A549 (cell line): ENCODE measurements at regions not wholly inside any gene's neighbourhood (a gene's known extent, or its start where the extent isn't known, plus 50 kb on each side); places are given as distances from the start of the nearest gene placed in this dataset.

ENCODE experiments used
- ATAC-seq, 2 experiments: fragments of 200-7000 bp in 1 of 2; fragments of >200 bp in 1 of 2; cut with Nextera tagmentation in 1 of 2; cut with Tn5 transposase in 1 of 2; 3 replicates each; pipeline versions ENCODE4 v1.8.0 to v1.9.1; 2018 to 2020; ENCODE audit warnings: mild to moderate bottlenecking in 1 of 2, moderate library complexity in 1 of 2
- CTCF ChIA-PET: fragments of 300-600 bp; sonication (Branson Sonifier 250); formaldehyde crosslinking; extraction: SDS; loops from one replicate; lab custom pipeline; 2021; ENCODE audit warnings: antibody characterized with exemption, inconsistent platforms; lab: Yijun Ruan, JAX
- POLR2A ChIA-PET: fragments of 350-600 bp; formaldehyde crosslinking; extraction: SDS; loops from one replicate; lab custom pipeline; 2021; ENCODE audit warnings: antibody characterized with exemption, inconsistent platforms; lab: Yijun Ruan, JAX
- DNase-seq, 2 experiments: peaks; one replicate each; pipeline versions ENCODE4 v3.0.0 to v3.0.0-alpha.2; 2011 to 2016; ENCODE audit warnings: low read depth in 1 of 2, low spot score in 1 of 2
- FAIRE-seq: peaks from 2 replicates; lab custom pipeline; 2011; peaks lifted over from hg19 to GRCh38; lab: Jason Lieb, UNC
- H3K27ac ChIP-seq, 2 experiments: fragments of >200 bp; sonication (Bioruptor Twin); formaldehyde crosslinking; 3 replicates each; pipeline ENCODE4 v1.5.1; 2016 to 2017
- H3K4me1 ChIP-seq: fragments of >200 bp; sonication (Bioruptor Twin); formaldehyde crosslinking; 3 replicates; pipeline ENCODE4 v1.6.1; 2016
- H3K4me2 ChIP-seq: fragments of >200 bp; sonication (Bioruptor Twin); formaldehyde crosslinking; 3 replicates; pipeline ENCODE4 v1.6.1; 2016
- H3K4me3 ChIP-seq: fragments of >200 bp; sonication (Bioruptor Twin); formaldehyde crosslinking; 3 replicates; pipeline ENCODE4 v1.5.1; 2016
- H3K9me3 ChIP-seq: fragments of >200 bp; sonication (Bioruptor Twin); formaldehyde crosslinking; 3 replicates; pipeline ENCODE4 v1.6.1; 2016
- BHLHE40 ChIP-seq: IDR thresholded peaks from 2 replicates; pipeline ENCODE4 v1.6.1; 2012; ENCODE audit warnings: low read depth, low read length, inconsistent platforms
- EP300 ChIP-seq, 2 experiments: fragments of >200 bp; sonication (Bioruptor Twin); formaldehyde crosslinking; IDR thresholded peaks; 2 replicates in 1 of 2; 3 replicates in 1 of 2; pipeline ENCODE4 v1.6.1; 2016 to 2017
- ESRRA ChIP-seq: fragments of 150-350 bp; IDR thresholded peaks from 2 replicates; pipeline ENCODE4 v1.6.1; 2014; ENCODE audit warnings: mild to moderate bottlenecking, low read length, borderline replicate concordance
- FOSB ChIP-seq: fragments of 250-450 bp; sonication (Bioruptor Pico); IDR thresholded peaks from 2 replicates; pipeline ENCODE4 v1.5.0; 2020; ENCODE audit warnings: mild to moderate bottlenecking, moderate library complexity
- FOSL2 ChIP-seq, 2 experiments: fragments of 450-650 bp in 1 of 2; fragments of >200 bp in 1 of 2; sonication (Bioruptor Twin) in 1 of 2; formaldehyde crosslinking; IDR thresholded peaks; 2 replicates each; pipeline versions ENCODE4 v1.5.0 to v1.6.1; 2016 to 2020; ENCODE audit warnings: mild to moderate bottlenecking in 1 of 2, moderate library complexity in 1 of 2
- GATA3 ChIP-seq: IDR thresholded peaks from 2 replicates; pipeline ENCODE4 v1.6.1; 2012; ENCODE audit warnings: borderline replicate concordance
- HEYL ChIP-seq: fragments of 250-450 bp; sonication (Bioruptor Pico); IDR thresholded peaks from 2 replicates; pipeline ENCODE4 v1.8.0; 2021; ENCODE audit warnings: mild to moderate bottlenecking, moderate library complexity
- HOXB13 ChIP-seq: fragments of 250-450 bp; sonication (Bioruptor Pico); IDR thresholded peaks from 2 replicates; pipeline ENCODE4 v1.5.0; 2020; ENCODE audit warnings: low read depth, mild to moderate bottlenecking, moderate library complexity
- JUN ChIP-seq, 2 experiments: fragments of >200 bp; sonication (Bioruptor Twin); formaldehyde crosslinking; IDR thresholded peaks; 2 replicates in 1 of 2; 3 replicates in 1 of 2; pipeline ENCODE4 v1.6.1; 2016 to 2017
- JUNB ChIP-seq: fragments of >200 bp; sonication (Bioruptor Twin); formaldehyde crosslinking; IDR thresholded peaks from 2 replicates; pipeline ENCODE4 v1.6.1; 2016
- KDM1A ChIP-seq: fragments of 200-600 bp; sonication (generic); IDR thresholded peaks from 2 replicates; pipeline ENCODE4 v1.6.1; 2016; ENCODE audit warnings: low read depth, mild to moderate bottlenecking
- KDM5A ChIP-seq: fragments of 200-600 bp; sonication (generic); IDR thresholded peaks from 2 replicates; pipeline ENCODE4 v1.6.1; 2016; ENCODE audit warnings: antibody characterized with exemption, mild to moderate bottlenecking
- MAZ ChIP-seq: fragments of 150-350 bp; IDR thresholded peaks from 2 replicates; pipeline ENCODE4 v1.6.1; 2014; ENCODE audit warnings: antibody characterized with exemption, low read depth, low read length, borderline replicate concordance
- POLR2A ChIP-seq: IDR thresholded peaks from 2 replicates; pipeline ENCODE4 v1.6.1; 2012; ENCODE audit warnings: mild to moderate bottlenecking, low read length
- POLR2AphosphoS2 ChIP-seq: conservative IDR thresholded peaks from 2 replicates; pipeline ENCODE4 v1.6.1; 2012; ENCODE audit warnings: low read length, improper control_type of control experiment, inconsistent platforms
- RCOR1 ChIP-seq: fragments of 150-350 bp; IDR thresholded peaks from 2 replicates; pipeline ENCODE4 v1.6.1; 2014; ENCODE audit warnings: antibody characterized with exemption, low read length, low read depth
- RNF2 ChIP-seq: fragments of 200-600 bp; sonication (generic); IDR thresholded peaks from 2 replicates; pipeline ENCODE4 v1.6.1; 2016; ENCODE audit warnings: low read depth, mild to moderate bottlenecking, antibody characterized with exemption, moderate library complexity, borderline replicate concordance
- TFCP2L1 ChIP-seq: fragments of 250-450 bp; sonication (Bioruptor Pico); IDR thresholded peaks from 2 replicates; pipeline ENCODE4 v1.5.0; 2021; ENCODE audit warnings: mild to moderate bottlenecking
- TP53 ChIP-seq: fragments of 250-450 bp; sonication (Bioruptor Pico); IDR thresholded peaks from 2 replicates; pipeline ENCODE4 v1.5.0; 2021; ENCODE audit warnings: mild to moderate bottlenecking, moderate library complexity
- ZNF302 ChIP-seq: fragments of 250-450 bp; sonication (Bioruptor Pico); IDR thresholded peaks from 2 replicates; pipeline ENCODE4 v1.9.0; 2021; ENCODE audit warnings: inconsistent platforms, mild to moderate bottlenecking, moderate library complexity
- WGBS: methylation state at CpG from one replicate; pipeline ENCODE4 v1.1.6; 2017; ENCODE audit errors: missing lambda C conversion rate; 5-methylcytosine and 5-hydroxymethylcytosine counted together
- TF ChIP-seq, protein P1 (sequence below): fragments of 250-450 bp; sonication (Bioruptor Pico); IDR thresholded peaks from 2 replicates; pipeline ENCODE4 v1.5.0; 2021; ENCODE audit warnings: mild to moderate bottlenecking, moderate library complexity, borderline replicate concordance
- TF ChIP-seq, protein P2 (sequence below): fragments of 150-350 bp; IDR thresholded peaks from 2 replicates; pipeline ENCODE4 v1.6.1; 2014; ENCODE audit warnings: low read depth, mild to moderate bottlenecking, low read length
- TF ChIP-seq, protein P3 (sequence below): fragments of 200-600 bp; sonication (generic); IDR thresholded peaks from 2 replicates; pipeline ENCODE4 v1.6.1; 2016; ENCODE audit warnings: antibody characterized with exemption, mild to moderate bottlenecking, moderate library complexity
- TF ChIP-seq, protein P4 (sequence below): IDR thresholded peaks from 2 replicates; pipeline ENCODE4 v1.6.1; 2012

GRCh38 chr5:178063277-178063676, 50.1 kb upstream of the N4BP3 start:
- H3K9me3 ChIP-seq, result no peaks in the 10 kb centered on the region
- H3K4me2 ChIP-seq, result no peak overlapping the region
- WGBS, result 73% methylated on average over 3 of the region's 3 CpGs
- H3K4me1 ChIP-seq, result no peaks in the 10 kb centered on the region
- ATAC-seq (no peak), DNase-seq (no peak), FAIRE-seq (no peak)
- POLR2A ChIA-PET, result no interaction called here
- CTCF ChIA-PET, result interaction anchor here (1.2 to 3.5 kb wide), 4 partner anchors 13 to 456 kb away, joined by 3 to 27 read pairs (median 14); no protein-coding TSS in a partner anchor
- TF ChIP-seq KDM5A (no peak), GATA3 (no peak), ESRRA (no peak), RNF2 (no peak), TP53 (no peak), EP300 (IDR thresholded peaks at IDR 0.05) (no peak), HOXB13 (no peak)
- TF ChIP-seq, protein P1, sequence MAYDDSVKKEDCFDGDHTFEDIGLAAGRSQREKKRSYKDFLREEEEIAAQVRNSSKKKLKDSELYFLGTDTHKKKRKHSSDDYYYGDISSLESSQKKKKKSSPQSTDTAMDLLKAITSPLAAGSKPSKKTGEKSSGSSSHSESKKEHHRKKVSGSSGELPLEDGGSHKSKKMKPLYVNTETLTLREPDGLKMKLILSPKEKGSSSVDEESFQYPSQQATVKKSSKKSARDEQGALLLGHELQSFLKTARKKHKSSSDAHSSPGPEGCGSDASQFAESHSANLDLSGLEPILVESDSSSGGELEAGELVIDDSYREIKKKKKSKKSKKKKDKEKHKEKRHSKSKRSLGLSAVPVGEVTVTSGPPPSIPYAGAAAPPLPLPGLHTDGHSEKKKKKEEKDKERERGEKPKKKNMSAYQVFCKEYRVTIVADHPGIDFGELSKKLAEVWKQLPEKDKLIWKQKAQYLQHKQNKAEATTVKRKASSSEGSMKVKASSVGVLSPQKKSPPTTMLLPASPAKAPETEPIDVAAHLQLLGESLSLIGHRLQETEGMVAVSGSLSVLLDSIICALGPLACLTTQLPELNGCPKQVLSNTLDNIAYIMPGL (CRISPR knock-in tag), result no peak
- TF ChIP-seq, all 56 proteins: peak for 0
- Histone ChIP-seq H3K27ac (no peak overlapping the region), H3K4me3 (no peak overlapping the region)

DNA sequence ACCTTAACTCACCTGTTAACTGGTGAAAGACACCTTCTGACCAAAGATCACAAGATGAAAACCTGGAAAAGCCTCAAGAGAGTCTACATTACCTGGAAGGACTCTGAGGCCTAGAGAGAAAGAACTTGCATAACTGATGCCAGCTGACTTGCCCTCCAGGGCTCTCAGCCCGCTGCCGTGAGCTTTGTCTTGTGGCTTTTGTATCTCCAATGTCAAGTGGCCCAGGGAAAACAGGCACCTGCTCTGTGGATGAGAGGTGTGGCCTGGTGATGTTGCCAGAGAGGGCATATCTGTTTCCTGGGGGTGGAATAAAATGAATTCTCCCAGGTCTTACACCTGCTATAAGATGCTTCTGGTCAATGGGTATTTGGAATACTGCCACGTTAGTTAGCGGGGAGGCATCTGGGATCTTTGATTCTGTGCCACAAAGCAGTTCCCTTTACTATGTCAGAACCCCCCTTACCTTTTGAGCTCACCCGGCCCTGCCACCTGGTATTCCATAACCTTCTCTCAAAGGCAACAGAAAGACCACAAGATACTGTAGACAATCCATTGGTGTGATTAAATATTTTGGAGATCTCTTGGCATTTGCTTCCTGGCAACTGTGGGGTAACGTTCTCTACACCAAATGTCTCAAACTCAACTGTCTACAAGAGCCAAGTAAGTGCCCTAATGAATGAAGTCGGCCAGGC, 54.9 kb upstream of the N4BP3 start:
- ChIA-PET POLR2A (no interaction called here), CTCF (interaction anchor here (1.7 to 2.3 kb wide), 3 partner anchors 18 to 451 kb away, joined by 5 to 7 read pairs (median 6); no protein-coding TSS in a partner anchor)
- no peak for TF ChIP-seq FOSB
- TF ChIP-seq HEYL (CRISPR knock-in tag), result no peak
- Histone ChIP-seq H3K9me3 (no peaks in the 10 kb centered on the region), H3K4me2 (no peak overlapping the region), H3K27ac (no peak overlapping the region), H3K4me3 (no peak overlapping the region), H3K4me1 (no peaks in the 10 kb centered on the region)
- ATAC-seq (no peak), DNase-seq (no peak), FAIRE-seq (no peak)
- 37% methylated on average over 7 of the region's 7 CpGs for WGBS

- POLR2A ChIA-PET, result no interaction called here
- Histone ChIP-seq H3K4me3 (no peak overlapping the region), H3K4me2 (no peak overlapping the region), H3K4me1 (no peaks in the 10 kb centered on the region), H3K27ac (no peak overlapping the region), H3K9me3 (no peaks in the 10 kb centered on the region)
- 62% methylated on average over 12 of the region's 12 CpGs for WGBS
- no peak for DNase-seq
- ATAC-seq, result no peak
- no peak for FAIRE-seq
- CTCF ChIA-PET, result interaction anchor here (0.9 to 2.3 kb wide), 3 partner anchors 18 to 451 kb away, joined by 3 to 6 read pairs (median 5); no protein-coding TSS in a partner anchor
- TF ChIP-seq POLR2A (no peak), POLR2AphosphoS2 (no peak), ESRRA (no peak), ZNF302 (CRISPR knock-in tag) (no peak), FOSL2 (IDR thresholded peaks at IDR 0.05) (no peak), FOSL2 (CRISPR knock-in tag; IDR thresholded peaks at IDR 0.05) (no peak), BHLHE40 (no peak), JUNB (no peak), KDM1A (no peak), RCOR1 (no peak), GATA3 (no peak), MAZ (no peak), TFCP2L1 (no peak), JUN (IDR thresholded peaks at IDR 0.05) (no peak)
- TF ChIP-seq, protein P2, sequence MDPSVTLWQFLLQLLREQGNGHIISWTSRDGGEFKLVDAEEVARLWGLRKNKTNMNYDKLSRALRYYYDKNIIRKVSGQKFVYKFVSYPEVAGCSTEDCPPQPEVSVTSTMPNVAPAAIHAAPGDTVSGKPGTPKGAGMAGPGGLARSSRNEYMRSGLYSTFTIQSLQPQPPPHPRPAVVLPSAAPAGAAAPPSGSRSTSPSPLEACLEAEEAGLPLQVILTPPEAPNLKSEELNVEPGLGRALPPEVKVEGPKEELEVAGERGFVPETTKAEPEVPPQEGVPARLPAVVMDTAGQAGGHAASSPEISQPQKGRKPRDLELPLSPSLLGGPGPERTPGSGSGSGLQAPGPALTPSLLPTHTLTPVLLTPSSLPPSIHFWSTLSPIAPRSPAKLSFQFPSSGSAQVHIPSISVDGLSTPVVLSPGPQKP, result no peak
- TF ChIP-seq, protein P3, sequence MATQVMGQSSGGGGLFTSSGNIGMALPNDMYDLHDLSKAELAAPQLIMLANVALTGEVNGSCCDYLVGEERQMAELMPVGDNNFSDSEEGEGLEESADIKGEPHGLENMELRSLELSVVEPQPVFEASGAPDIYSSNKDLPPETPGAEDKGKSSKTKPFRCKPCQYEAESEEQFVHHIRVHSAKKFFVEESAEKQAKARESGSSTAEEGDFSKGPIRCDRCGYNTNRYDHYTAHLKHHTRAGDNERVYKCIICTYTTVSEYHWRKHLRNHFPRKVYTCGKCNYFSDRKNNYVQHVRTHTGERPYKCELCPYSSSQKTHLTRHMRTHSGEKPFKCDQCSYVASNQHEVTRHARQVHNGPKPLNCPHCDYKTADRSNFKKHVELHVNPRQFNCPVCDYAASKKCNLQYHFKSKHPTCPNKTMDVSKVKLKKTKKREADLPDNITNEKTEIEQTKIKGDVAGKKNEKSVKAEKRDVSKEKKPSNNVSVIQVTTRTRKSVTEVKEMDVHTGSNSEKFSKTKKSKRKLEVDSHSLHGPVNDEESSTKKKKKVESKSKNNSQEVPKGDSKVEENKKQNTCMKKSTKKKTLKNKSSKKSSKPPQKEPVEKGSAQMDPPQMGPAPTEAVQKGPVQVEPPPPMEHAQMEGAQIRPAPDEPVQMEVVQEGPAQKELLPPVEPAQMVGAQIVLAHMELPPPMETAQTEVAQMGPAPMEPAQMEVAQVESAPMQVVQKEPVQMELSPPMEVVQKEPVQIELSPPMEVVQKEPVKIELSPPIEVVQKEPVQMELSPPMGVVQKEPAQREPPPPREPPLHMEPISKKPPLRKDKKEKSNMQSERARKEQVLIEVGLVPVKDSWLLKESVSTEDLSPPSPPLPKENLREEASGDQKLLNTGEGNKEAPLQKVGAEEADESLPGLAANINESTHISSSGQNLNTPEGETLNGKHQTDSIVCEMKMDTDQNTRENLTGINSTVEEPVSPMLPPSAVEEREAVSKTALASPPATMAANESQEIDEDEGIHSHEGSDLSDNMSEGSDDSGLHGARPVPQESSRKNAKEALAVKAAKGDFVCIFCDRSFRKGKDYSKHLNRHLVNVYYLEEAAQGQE, result no peak
- TF ChIP-seq, protein P1 (CRISPR knock-in tag), result no peak
- TF ChIP-seq, protein P4, sequence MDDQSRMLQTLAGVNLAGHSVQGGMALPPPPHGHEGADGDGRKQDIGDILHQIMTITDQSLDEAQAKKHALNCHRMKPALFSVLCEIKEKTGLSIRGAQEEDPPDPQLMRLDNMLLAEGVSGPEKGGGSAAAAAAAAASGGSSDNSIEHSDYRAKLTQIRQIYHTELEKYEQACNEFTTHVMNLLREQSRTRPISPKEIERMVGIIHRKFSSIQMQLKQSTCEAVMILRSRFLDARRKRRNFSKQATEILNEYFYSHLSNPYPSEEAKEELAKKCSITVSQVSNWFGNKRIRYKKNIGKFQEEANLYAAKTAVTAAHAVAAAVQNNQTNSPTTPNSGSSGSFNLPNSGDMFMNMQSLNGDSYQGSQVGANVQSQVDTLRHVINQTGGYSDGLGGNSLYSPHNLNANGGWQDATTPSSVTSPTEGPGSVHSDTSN, result no peak
Measured at GRCh38 chr5:178057839-178058238, 55.5 kb upstream of the N4BP3 start.
